Stimulated activated CD4-positive, alpha-beta T cell treated with anti-CD3 and anti-CD28 coated beads, Interleukin-1b, Interleukin-23, amount 100 ng/mL, for 24 hours (primary cell): ENCODE measurements at regions not wholly inside any gene's neighbourhood (a gene's known extent, or its start where the extent isn't known, plus 50 kb on each side); places are given as distances from the start of the nearest gene placed in this dataset.
"Not testable (repeated sequence)": the region's sequence is repeated elsewhere in the genome, so short reads cannot be mapped to it uniquely, and the experiment has no call there.

Source experiments
- DNase-seq, 4 experiments: peaks; one replicate each; pipeline ENCODE4 v3.0.0-alpha.2; 2020; ENCODE audit warnings: low read depth in 4 of 4, low spot score in 1 of 4

DNA sequence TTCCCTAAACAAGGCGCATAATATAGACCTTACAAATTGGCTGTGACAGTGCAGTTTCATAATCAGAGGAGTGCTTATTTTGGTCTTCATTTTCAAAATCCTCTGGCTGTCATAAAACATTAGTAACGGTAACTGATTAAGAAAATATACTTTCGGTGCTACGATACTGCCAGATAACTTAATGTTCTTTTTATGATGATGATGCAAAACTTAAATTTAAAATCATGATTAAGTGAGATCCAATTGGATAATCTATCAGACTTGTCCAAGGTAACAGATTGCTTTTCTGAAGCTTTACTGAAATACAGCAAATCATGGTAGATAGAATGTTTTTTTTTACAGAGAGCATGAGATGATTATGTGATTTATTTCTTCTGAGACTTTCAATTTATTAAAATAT is 364.2 kb upstream of the CNTN3 start:
- no peak for DNase-seq

GRCh38 chr3:74985028-74985904 is 370.8 kb upstream of the CNTN3 start:
- not testable (repeated sequence) for DNase-seq

GRCh38 chr3:74988095-74988494 is 373.6 kb upstream of the CNTN3 start:
- no peak for DNase-seq

GRCh38 chr3:74992898-74993297 is 378.4 kb upstream of the CNTN3 start:
- DNase-seq, result no peak

DNA sequence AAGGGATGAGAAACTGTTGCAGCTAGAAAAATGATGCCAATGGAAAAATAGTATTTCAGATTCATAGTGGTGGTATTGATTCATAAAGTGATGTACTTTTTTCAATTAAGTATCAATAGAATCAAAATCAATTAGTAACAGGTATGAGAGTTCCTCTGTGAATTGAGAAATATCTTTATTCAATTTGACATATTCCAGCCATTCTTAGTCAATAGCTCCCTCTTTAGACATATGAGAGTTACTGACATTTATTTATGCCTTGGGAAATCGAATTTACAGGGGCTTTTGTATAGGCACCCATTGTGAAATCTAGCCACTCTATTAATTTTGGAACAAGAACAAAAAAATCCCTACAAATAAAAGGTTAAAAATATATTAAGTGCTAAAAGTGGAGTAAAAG is 386.9 kb upstream of the CNTN3 start:
- DNase-seq, result no peak

GRCh38 chr3:75012791-75013331 is 398.4 kb upstream of the CNTN3 start:
- no peak for DNase-seq

DNA sequence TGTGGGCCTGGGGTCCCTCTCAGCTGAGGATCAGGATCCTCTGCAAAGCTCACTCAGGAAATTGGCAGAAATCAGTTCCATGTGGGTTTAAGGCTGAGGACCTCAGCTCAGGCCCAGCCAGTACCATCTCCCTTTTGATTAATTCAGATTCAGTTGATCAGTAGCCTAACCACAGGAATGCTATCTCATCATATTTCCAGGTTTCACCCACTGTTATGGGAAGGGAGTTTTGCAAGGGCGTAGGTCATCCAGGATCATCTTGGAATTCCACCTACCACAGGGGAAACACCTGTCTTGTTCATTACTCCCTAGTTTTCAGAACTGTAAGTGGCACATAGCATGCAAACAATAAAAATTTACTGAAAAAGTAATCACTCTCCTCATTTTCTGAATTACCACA is 399.5 kb upstream of the CNTN3 start:
- DNase-seq, result no peak

GRCh38 chr3:75015280-75015679 is 400.8 kb upstream of the CNTN3 start:
- DNase-seq, result no peak

DNA sequence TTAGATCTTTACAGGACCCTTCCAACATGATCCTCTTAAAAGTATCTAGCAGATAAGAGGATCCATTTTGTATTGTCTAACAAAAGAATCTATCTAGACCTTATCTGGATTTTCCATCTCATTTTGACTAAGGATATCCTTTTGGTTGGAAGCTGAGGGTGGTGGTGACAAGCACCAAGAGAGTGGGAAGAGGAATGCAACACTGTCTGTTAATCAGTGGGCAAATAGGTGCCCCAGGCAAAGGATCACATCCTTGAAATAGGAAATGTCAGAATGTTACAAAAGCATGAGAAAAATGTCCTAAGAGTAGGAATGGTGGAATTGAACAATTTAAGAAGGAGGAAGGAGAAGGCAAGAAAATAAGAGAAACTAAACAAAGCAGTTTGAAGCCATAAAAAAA is 420.7 kb upstream of the CNTN3 start:
- DNase-seq, result no peak

DNA sequence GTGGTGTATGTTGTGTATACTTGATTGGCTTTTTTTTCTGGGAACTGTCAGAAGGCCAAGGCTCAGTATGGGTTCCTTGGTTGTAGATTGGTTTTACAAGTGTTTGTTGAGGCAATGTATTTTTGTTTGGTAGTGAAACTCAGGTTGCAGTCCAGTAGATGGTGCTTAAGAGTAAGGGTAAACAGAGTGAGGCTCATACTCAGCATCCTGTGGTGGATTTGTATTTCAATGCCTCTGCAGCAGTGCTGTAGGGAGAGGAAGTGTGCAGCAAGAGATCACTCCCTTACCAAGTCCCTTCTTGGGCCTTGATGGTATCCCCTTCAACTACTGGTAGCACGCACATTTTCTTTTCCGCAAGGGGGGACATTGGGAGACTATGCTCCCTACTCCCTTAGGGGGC is 428.5 kb upstream of the CNTN3 start:
- DNase-seq, result no peak

- no peak for DNase-seq
Measured at GRCh38 chr3:75048650-75049049, 434.2 kb upstream of the CNTN3 start.

DNA sequence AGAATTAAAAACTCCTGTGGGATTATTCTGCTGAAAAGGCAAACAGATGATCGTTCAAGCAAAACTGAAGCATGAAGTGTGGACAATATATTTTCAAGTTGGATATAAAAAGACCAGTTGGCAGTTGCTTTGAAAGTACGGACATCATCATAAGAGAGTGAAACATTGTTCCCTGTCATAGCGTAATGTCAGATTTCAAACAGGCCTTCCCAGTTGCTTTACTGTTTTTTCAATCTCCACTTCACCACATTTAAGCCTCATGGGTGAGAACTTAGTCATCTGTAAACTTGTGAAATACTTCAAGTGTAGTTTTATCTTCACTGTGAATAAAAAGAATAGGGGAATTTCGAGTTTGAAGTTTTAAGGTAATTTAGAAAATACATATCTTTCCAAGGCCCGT is 435.1 kb upstream of the CNTN3 start:
- no peak for DNase-seq

DNA sequence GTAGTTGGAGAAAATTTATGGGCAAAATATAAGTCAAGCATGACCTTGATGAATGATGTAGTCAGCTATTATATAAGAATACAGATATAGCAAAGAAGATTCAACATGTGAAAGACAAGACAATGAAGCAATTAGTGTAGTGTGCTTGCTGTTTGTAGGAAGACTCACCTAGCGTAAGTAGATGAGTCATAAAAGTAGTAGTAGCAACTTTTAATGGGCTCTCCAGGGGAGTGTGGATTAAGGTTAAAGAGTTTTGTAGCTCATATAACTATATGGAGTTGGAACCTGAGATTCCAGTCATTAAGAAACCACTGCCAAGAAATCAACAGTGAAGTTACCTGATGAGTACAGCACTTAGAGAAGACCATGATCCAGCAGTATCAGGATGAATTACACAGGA is 444.7 kb upstream of the CNTN3 start:
- DNase-seq, result no peak

DNA sequence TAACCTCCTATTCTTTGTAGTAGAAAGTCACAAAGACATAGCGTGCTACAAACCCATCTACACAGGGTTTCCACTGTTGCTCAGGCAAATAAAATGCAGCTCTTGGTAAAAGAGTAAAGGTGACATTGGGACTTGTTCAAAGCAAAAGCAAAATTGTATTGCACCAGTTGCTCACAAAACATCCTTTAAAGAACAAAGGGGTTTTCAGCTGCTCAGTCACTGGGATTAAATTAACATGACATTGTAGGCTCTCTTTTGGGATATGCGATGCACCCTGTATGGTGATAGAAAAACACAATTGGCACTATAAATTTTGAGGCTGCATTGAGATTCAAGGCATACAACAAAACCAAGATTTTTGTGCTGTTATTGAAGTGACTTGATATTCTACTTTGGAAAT is 447.3 kb upstream of the CNTN3 start:
- no peak for DNase-seq

- DNase-seq, result no peak
Measured at GRCh38 chr3:75075158-75075557, 460.7 kb upstream of the CNTN3 start.

- no peak for DNase-seq
Measured at GRCh38 chr3:75076481-75076880, 462.0 kb upstream of the CNTN3 start.

GRCh38 chr3:75078290-75078689 is 463.8 kb upstream of the CNTN3 start:
- DNase-seq, result no peak

GRCh38 chr3:75082845-75083244 is 468.4 kb upstream of the CNTN3 start:
- no peak for DNase-seq

DNA sequence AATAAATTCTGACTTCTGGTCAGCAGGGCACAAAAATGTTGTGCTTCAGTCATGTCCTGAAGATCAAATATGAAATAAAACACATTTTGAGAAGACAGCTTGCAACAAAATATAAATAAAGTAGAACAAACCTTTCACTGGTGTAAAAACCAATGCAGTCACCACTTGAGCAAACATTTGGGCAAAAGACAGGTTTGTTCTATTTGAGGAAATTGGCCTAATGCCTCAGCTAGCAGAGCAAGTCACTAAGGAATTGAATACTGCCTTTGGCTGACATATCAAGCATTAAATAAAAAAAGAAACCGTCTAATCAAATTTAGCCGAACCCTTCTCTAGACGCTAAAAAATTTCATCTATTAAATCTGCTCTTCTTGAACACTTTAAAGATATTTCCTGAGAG is 475.4 kb upstream of the CNTN3 start:
- DNase-seq, result no peak

DNA sequence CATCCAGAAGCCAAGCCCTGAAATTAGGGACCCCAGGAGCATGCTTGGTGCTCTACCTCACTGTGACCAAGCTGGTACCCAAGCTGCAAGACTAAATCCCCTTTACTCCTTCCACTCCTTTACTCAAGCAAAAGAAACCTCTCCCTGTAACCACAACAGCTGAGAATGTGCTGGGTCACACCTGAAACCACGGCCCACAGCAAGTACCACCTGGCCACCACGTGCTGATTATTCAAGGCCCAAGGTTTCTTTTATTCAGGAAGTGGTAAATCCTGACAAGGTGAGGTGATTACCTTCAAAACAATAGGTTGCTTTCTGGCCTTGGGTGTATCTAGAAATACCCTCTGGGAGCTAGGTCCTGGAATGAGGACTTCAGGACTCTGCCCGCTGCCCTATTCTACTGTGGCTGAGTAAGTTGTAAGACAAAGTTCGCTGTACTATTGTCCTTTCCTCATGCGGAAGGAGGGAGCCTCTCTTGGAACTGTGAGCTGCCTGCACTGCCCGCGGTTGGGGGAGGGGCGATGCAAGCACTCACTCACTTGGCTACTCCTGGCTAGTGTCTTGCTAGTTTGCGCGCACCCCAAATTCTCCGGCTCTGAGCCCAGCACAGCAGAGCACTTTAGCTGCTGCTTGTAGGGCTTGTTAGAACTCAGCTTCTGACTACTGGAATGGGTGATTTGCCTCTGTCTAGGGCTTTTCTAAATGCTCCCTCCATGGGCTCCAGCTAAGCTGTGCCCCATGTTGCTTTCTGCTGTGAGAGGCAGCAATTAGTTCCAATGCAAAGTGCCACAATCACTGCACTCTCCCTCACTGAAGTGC is 487.1 kb upstream of the CNTN3 start:
- DNase-seq, result no peak

- no peak for DNase-seq
Measured at GRCh38 chr3:75110741-75111140, 496.3 kb upstream of the CNTN3 start.

- no peak for DNase-seq
Measured at GRCh38 chr3:75115695-75116094, 501.2 kb upstream of the CNTN3 start.
